ENCODE measurements at regions not wholly inside any gene's neighbourhood (a gene's known extent, or its start where the extent isn't known, plus 50 kb on each side); places are given as distances from the start of the nearest gene placed in this dataset.

- TF ChIP-seq POLR2A (IDR thresholded peaks at IDR 0.05) (no peak), CTCF (IDR thresholded peaks at IDR 0.05) (no peak)
- DNase-seq = no peak
- Histone ChIP-seq H3K4me1 (no peaks in the 10 kb centered on the region), H3K9me3 (no peaks in the 10 kb centered on the region), H3K36me3 (no peaks in the 10 kb centered on the region), H3K27ac (no peak overlapping the region), H3K4me3 (no peak overlapping the region), H3K27me3 (no peaks in the 10 kb centered on the region)
- intact Hi-C loops (cut with DNase I; ENCODE audit: low total_unique reads) = no loop called here
Observed at GRCh38 chr3:135752851-135753250, 212.7 kb upstream of the PPP2R3A start.

GRCh38 chr3:135753506-135753905, 212.0 kb upstream of the PPP2R3A start:
- Histone ChIP-seq H3K4me1 (no peaks in the 10 kb centered on the region), H3K27ac (no peak overlapping the region), H3K4me3 (no peak overlapping the region), H3K36me3 (no peaks in the 10 kb centered on the region), H3K27me3 (no peaks in the 10 kb centered on the region), H3K9me3 (no peaks in the 10 kb centered on the region)
- no peak for DNase-seq
- intact Hi-C loops (cut with DNase I; ENCODE audit: low total_unique reads) = no loop called here
- no peak for TF ChIP-seq CTCF (IDR thresholded peaks at IDR 0.05)

GRCh38 chr3:135755330-135756105, 210.0 kb upstream of the PPP2R3A start:
- Histone ChIP-seq H3K27ac (no peak overlapping the region), H3K36me3 (no peaks in the 10 kb centered on the region), H3K27me3 (no peaks in the 10 kb centered on the region), H3K9me3 (no peaks in the 10 kb centered on the region), H3K4me1 (no peaks in the 10 kb centered on the region), H3K4me3 (no peak overlapping the region)
- no peak for DNase-seq
- intact Hi-C loops (cut with DNase I; ENCODE audit: low total_unique reads) = no loop called here
- no peak for TF ChIP-seq CTCF (IDR thresholded peaks at IDR 0.05)
- no peak for TF ChIP-seq POLR2A (IDR thresholded peaks at IDR 0.05)

GRCh38 chr3:135756106-135756668, 209.3 kb upstream of the PPP2R3A start:
- TF ChIP-seq CTCF (IDR thresholded peaks at IDR 0.05) (no peak), POLR2A (IDR thresholded peaks at IDR 0.05) (no peak)
- H3K27me3 ChIP-seq = no peaks in the 10 kb centered on the region
- no peak for DNase-seq
- no peak overlapping the region for H3K4me3 ChIP-seq
- no peaks in the 10 kb centered on the region for H3K36me3 ChIP-seq
- H3K4me1 ChIP-seq = no peaks in the 10 kb centered on the region
- intact Hi-C loops (cut with DNase I; ENCODE audit: low total_unique reads) = no loop called here
- H3K27ac ChIP-seq = no peak overlapping the region
- H3K9me3 ChIP-seq = no peaks in the 10 kb centered on the region

- Histone ChIP-seq H3K4me1 (no peaks in the 10 kb centered on the region), H3K9me3 (no peaks in the 10 kb centered on the region), H3K27ac (no peak overlapping the region), H3K4me3 (no peak overlapping the region), H3K36me3 (no peaks in the 10 kb centered on the region), H3K27me3 (no peaks in the 10 kb centered on the region)
- no peak for TF ChIP-seq CTCF (IDR thresholded peaks at IDR 0.05)
- TF ChIP-seq POLR2A (IDR thresholded peaks at IDR 0.05) = no peak
- intact Hi-C loops (cut with DNase I; ENCODE audit: low total_unique reads) = no loop called here
- DNase-seq = no peak
Observed at GRCh38 chr3:135757421-135757820, 208.1 kb upstream of the PPP2R3A start.

Measured in uterus (tissue), 3 donors.